ENCODE measurements at regions not wholly inside any gene's neighbourhood (a gene's known extent, or its start where the extent isn't known, plus 50 kb on each side); places are given as distances from the start of the nearest gene placed in this dataset.

- TF ChIP-seq CTCF (IDR thresholded peaks at IDR 0.05; ENCODE audit: low read depth, low read length), result no peak
- no peaks in the 10 kb centered on the region for H3K4me1 ChIP-seq
- H3K36me3 ChIP-seq, result no peaks in the 10 kb centered on the region
- no peak for DNase-seq
- no peak overlapping the region for H3K4me3 ChIP-seq (ENCODE audit: low read depth, low read length)
- H3K9me3 ChIP-seq, result no peaks in the 10 kb centered on the region
- no peaks in the 10 kb centered on the region for H3K27me3 ChIP-seq
Measured at GRCh38 chr13:85638265-85638664, 161.0 kb downstream of the SLITRK6 start.

GRCh38 chr13:85632526-85633195 is 166.6 kb downstream of the SLITRK6 start:
- no peak for DNase-seq
- Histone ChIP-seq H3K27me3 (no peaks in the 10 kb centered on the region), H3K4me1 (no peaks in the 10 kb centered on the region), H3K4me3 (ENCODE audit: low read depth, low read length) (no peak overlapping the region), H3K36me3 (no peaks in the 10 kb centered on the region), H3K9me3 (no peaks in the 10 kb centered on the region)
- no peak for TF ChIP-seq CTCF (IDR thresholded peaks at IDR 0.05; ENCODE audit: low read depth, low read length)

DNA sequence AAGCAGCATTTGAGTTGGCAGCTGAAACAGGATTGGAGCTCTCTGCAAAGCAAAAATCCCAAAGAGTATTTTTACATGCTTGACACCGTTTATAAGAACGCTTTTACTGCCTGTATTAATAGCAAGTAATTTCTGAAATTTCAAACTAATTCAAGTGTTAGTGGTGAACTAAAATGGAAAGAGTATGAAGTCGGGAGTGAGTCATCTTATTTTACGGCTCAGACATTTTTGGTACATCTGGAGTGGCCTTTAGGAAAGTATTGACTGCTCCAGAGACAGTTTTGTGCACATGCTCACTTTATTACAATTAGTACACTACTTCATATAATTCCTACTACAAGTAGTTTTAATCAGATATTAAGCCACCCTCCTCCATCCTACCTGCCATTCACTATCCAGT is 167.4 kb downstream of the SLITRK6 start:
- no peaks in the 10 kb centered on the region for H3K27me3 ChIP-seq
- DNase-seq, result no peak
- no peak for TF ChIP-seq CTCF (IDR thresholded peaks at IDR 0.05; ENCODE audit: low read depth, low read length)
- no peaks in the 10 kb centered on the region for H3K4me1 ChIP-seq
- H3K36me3 ChIP-seq, result no peaks in the 10 kb centered on the region
- no peaks in the 10 kb centered on the region for H3K9me3 ChIP-seq
- H3K4me3 ChIP-seq (ENCODE audit: low read depth, low read length), result no peak overlapping the region

GRCh38 chr13:85626603-85627002 is 172.6 kb downstream of the SLITRK6 start:
- 0 out of 2 replicates have a peak, but pooled peaks cover 3% of the 10 kb centered on the region for H3K4me1 ChIP-seq
- TF ChIP-seq CTCF (IDR thresholded peaks at IDR 0.05; ENCODE audit: low read depth, low read length), result no peak
- no peaks in the 10 kb centered on the region for H3K36me3 ChIP-seq
- no peaks in the 10 kb centered on the region for H3K27me3 ChIP-seq
- no peaks in the 10 kb centered on the region for H3K9me3 ChIP-seq
- DNase-seq, result no peak
- H3K4me3 ChIP-seq (ENCODE audit: low read depth, low read length), result no peak overlapping the region

DNA sequence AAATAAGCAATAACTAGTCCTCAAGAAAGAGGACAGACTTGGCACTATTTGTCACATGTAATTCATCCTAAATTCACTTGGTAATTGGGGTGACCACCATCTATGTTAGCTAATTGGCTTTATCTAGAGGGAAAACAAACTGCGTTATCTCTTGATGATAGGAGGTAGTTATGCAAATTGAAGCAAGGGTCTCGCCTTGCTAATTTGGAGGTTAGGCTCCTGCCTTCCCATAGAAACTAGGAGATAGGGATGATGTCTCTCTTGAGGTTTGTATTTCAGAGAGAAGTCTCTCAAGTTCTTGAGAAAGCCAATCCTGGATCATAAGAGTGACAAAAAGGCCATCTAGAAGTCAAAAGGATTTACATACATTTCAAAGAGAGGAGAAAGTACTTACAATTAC is 179.9 kb downstream of the SLITRK6 start:
- H3K36me3 ChIP-seq, result no peaks in the 10 kb centered on the region
- H3K27me3 ChIP-seq, result no peaks in the 10 kb centered on the region
- H3K9me3 ChIP-seq, result no peaks in the 10 kb centered on the region
- no peak for DNase-seq
- H3K4me3 ChIP-seq (ENCODE audit: low read depth, low read length), result no peak overlapping the region
- TF ChIP-seq CTCF (IDR thresholded peaks at IDR 0.05; ENCODE audit: low read depth, low read length), result no peak
- H3K4me1 ChIP-seq, result 0 out of 2 replicates have a peak, but pooled peaks cover 3% of the 10 kb centered on the region

DNA sequence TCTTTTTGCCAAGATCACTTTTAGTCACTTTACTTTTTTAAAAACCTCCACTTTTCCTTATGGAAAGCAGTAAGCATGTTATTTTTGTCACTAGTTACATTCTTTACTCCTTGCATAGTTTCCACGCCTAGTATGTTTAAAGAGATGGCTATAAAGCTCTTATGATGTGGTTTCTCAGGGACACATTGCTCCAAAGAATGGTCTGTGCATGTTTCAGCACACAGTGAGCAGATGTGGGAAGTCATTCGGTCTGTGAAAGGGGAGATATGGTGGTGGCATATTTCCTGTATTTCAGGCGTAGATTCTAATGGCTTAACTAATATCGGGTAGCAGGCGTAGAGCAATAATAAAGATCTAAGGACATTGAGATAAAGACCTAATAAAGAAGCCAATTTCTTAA is 180.7 kb downstream of the SLITRK6 start:
- DNase-seq, result no peak
- Histone ChIP-seq H3K27me3 (no peaks in the 10 kb centered on the region), H3K36me3 (no peaks in the 10 kb centered on the region), H3K4me1 (0 out of 2 replicates have a peak, but pooled peaks cover 3% of the 10 kb centered on the region), H3K4me3 (ENCODE audit: low read depth, low read length) (no peak overlapping the region), H3K9me3 (no peaks in the 10 kb centered on the region)
- no peak for TF ChIP-seq CTCF (IDR thresholded peaks at IDR 0.05; ENCODE audit: low read depth, low read length)

Data from BE2C (cell line).